Pancreas (tissue), 10 donors: ENCODE measurements at regions not wholly inside any gene's neighbourhood (a gene's known extent, or its start where the extent isn't known, plus 50 kb on each side); places are given as distances from the start of the nearest gene placed in this dataset.
"Not testable (repeated sequence)": the region's sequence is repeated elsewhere in the genome, so short reads cannot be mapped to it uniquely, and the experiment has no call there.

Experiments used
- ATAC-seq, 4 donors: fragments of 200-7000 bp; cut with Tn5 transposase; one replicate each; pipeline versions ENCODE4 v1.8.0 to v1.9.1; 2020; ENCODE audit warnings: mild to moderate bottlenecking in 4 of 4, moderate library complexity in 4 of 4
- DNase-seq, 6 donors: peaks; one replicate each; pipeline ENCODE4 v3.0.0-alpha.2; 2020
- FAIRE-seq: peaks from 2 replicates; lab custom pipeline; 2012; peaks lifted over from hg19 to GRCh38; lab: Jason Lieb, UNC
- H3K27ac ChIP-seq, 4 donors: fragments of 200-600 bp; sonication (generic); 1 replicate in 3 of 4; 2 replicates in 1 of 4; pipeline versions ENCODE4 v1.5.0 to v1.8.0; 2020
- H3K27me3 ChIP-seq, 4 donors: fragments of 200-600 bp; one replicate each; pipeline ENCODE4 v1.8.0; 2021
- H3K36me3 ChIP-seq, 3 donors: fragments of 200-600 bp; sonication (generic) in 1 of 3; one replicate each; pipeline versions ENCODE4 v1.5.0 to v1.8.0; 2020 to 2021
- H3K4me1 ChIP-seq, 3 donors: fragments of 200-600 bp; one replicate each; pipeline ENCODE4 v1.8.0; 2021
- H3K4me3 ChIP-seq, 4 donors: fragments of 200-600 bp; sonication (generic) in 2 of 4; one replicate each; pipeline versions ENCODE4 v1.5.0 to v1.8.0; 2020 to 2021
- H3K9me3 ChIP-seq, 4 donors: fragments of 200-600 bp; one replicate each; pipeline ENCODE4 v1.8.0; 2021
- CTCF ChIP-seq, 4 donors: fragments of 200-600 bp; sonication (generic) in 3 of 4; IDR thresholded peaks; one replicate each; pipeline versions ENCODE4 v1.5.0 to v1.8.0; 2021; ENCODE audit warnings: antibody characterized with exemption in 4 of 4
- WGBS, 2 donors: extraction: QIAGEN DNeasy Blood & Tissue Kit; methylation state at CpG; one replicate each; pipeline ENCODE4 v1.1.7; 2013; 5-methylcytosine and 5-hydroxymethylcytosine counted together
- intact Hi-C, 3 donors: fragments of 100-400 bp; cut with DNase I; formaldehyde crosslinking; loops; one replicate each; pipeline versions ENCODE4 v1.11.1 to v1.14.2; 2022
- donor health status: healthy with polysubstance abuse.
- donor health status: DM: no; HTN: no; CAD: no; lungs with moderate emphysema.
- donor health status: DM: no; HTN: no; CAD: no.
- donor health status: control.
- donor health status: control.
- donor health status: Bipolar disorder and iron deficiency.
- donor health status: DM: yes; HTN: yes; CAD: no.
- donor health status: DM: no; HTN: no; CAD: no.
- donor health status: DM: no; HTN: no; CAD: no.
- donor health status: DM: yes; HTN: yes; CAD: no.

- Histone ChIP-seq H3K4me1 (no peaks in the 10 kb centered on the region), H3K9me3 (no peaks in the 10 kb centered on the region), H3K36me3 (no peaks in the 10 kb centered on the region), H3K27me3 (no peaks in the 10 kb centered on the region), H3K4me3 (no peak overlapping the region), H3K27ac (no peak overlapping the region)
- FAIRE-seq (no peak), DNase-seq (no peak), ATAC-seq (no peak)
- intact Hi-C loops = no loop called here
- TF ChIP-seq CTCF (IDR thresholded peaks at IDR 0.05) = no peak
- 61 to 69% methylated on average over 2 of the region's 2 CpGs for WGBS, 2 donors
Observed at GRCh38 chr7:11274074-11274473, 300.4 kb downstream of the PHF14 start.

DNA sequence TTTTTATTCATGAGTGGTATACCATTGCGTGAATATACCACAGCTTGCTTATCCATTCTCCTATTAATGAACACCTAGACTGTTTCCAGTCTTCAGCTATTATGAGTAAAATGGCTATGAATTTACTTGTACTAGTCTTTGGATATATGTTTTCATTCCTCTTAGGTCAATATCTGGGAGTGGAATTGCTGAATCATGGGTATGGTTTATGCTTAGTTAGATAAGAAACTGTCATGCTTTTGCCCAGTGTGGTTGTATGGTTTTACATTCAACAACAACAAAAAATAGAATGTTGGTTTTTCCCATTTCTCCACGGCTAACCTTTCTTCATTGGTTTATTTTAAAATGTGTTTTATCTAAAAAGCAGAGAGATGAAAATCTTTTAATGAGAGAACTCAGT, 308.3 kb downstream of the PHF14 start:
- TF ChIP-seq CTCF (IDR thresholded peaks at IDR 0.05) = no peak
- 54 to 61% methylated on average over 2 of the region's 2 CpGs for WGBS, 2 donors
- no peaks in the 10 kb centered on the region for H3K27me3 ChIP-seq
- FAIRE-seq (no peak), DNase-seq (no peak), ATAC-seq (no peak)
- H3K9me3 ChIP-seq = no peaks in the 10 kb centered on the region
- intact Hi-C loops = no loop called here
- H3K4me3 ChIP-seq = no peak overlapping the region
- no peaks in the 10 kb centered on the region for H3K36me3 ChIP-seq
- H3K27ac ChIP-seq = no peak overlapping the region
- no peaks in the 10 kb centered on the region for H3K4me1 ChIP-seq

DNA sequence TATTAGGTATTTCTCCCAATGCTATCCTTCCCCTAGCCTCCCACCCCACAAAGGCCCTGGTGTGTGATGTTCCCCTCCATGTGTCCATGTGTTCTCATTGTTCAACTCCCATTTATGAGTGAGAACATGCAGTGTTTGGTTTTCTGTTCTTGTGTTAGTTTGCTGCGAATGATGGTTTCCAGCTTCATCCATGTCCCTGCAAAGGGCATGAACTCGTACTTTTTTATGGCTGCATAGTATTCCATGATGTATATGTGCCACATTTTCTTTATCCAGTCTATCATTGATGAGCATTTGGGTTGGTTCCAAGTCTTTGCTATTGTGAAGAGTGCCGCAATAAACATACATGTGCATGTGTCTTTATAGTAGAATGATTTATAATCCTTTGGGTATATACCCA, 309.9 kb downstream of the PHF14 start:
- H3K4me3 ChIP-seq, H3K4me1 ChIP-seq, H3K27me3 ChIP-seq, H3K27ac ChIP-seq, DNase-seq, intact Hi-C loops, H3K9me3 ChIP-seq, FAIRE-seq, H3K36me3 ChIP-seq, ATAC-seq: not testable (repeated sequence)
- WGBS, 2 donors = 75 to 78% methylated on average over 3 of the region's 3 CpGs

DNA sequence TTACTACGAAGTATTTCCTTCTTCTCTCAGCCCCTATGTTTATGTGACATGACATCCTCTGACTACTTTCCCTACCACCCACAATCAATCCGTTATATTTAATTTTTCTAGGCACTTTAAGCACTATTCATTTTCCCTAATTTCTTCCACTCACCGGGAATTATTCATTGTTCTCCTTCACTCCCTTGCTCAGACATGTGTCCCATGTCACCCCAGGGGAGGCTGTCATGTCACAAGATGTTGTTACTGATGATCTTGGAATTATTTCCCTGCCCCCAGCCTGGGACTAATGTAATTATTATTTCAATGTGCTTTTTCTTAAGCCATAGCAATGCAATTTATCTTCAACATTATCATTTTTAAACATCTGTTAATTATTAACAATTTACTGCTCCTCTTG, 317.2 kb downstream of the PHF14 start:
- WGBS, 2 donors = 49 to 51% methylated on average over 3 of the region's 3 CpGs
- no peak for TF ChIP-seq CTCF (IDR thresholded peaks at IDR 0.05)
- FAIRE-seq = no peak
- H3K36me3 ChIP-seq = peaks cover 0 to 2% (median 0%) of the 10 kb centered on the region in 3 donors
- ATAC-seq = no peak
- DNase-seq = no peak
- H3K27me3 ChIP-seq = no peaks in the 10 kb centered on the region
- intact Hi-C loops = no loop called here
- no peaks in the 10 kb centered on the region for H3K4me1 ChIP-seq
- H3K27ac ChIP-seq = no peak overlapping the region
- H3K4me3 ChIP-seq = no peak overlapping the region
- no peaks in the 10 kb centered on the region for H3K9me3 ChIP-seq

DNA sequence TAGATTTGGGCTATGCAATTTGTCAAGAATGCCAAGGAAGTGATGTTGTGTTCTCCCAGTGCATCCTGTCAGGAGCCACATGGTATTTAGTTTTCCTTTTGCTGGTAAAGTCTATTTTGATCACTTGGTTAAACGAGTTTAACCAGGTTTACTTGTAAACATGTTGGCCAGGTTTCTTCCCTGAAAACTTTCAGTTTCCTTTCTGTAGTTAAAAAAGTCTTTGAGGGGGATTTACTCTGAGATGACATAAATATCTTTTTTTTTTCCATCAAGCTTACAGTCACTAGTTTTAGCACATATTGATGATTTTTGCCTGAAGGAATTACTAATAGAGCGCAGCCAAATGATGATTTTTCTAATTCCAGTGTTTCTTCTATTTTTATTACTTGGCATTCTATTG, 320.5 kb downstream of the PHF14 start:
- intact Hi-C loops = no loop called here
- no peak overlapping the region for H3K27ac ChIP-seq
- no peak for TF ChIP-seq CTCF (IDR thresholded peaks at IDR 0.05)
- no peaks in the 10 kb centered on the region for H3K9me3 ChIP-seq
- FAIRE-seq (no peak), ATAC-seq (no peak), DNase-seq (no peak)
- H3K4me3 ChIP-seq = no peak overlapping the region
- peaks cover 0 to 2% (median 0%) of the 10 kb centered on the region in 3 donors for H3K36me3 ChIP-seq
- H3K27me3 ChIP-seq = no peaks in the 10 kb centered on the region
- no peaks in the 10 kb centered on the region for H3K4me1 ChIP-seq
- 61 to 69% methylated on average over 2 of the region's 2 CpGs for WGBS, 2 donors

DNA sequence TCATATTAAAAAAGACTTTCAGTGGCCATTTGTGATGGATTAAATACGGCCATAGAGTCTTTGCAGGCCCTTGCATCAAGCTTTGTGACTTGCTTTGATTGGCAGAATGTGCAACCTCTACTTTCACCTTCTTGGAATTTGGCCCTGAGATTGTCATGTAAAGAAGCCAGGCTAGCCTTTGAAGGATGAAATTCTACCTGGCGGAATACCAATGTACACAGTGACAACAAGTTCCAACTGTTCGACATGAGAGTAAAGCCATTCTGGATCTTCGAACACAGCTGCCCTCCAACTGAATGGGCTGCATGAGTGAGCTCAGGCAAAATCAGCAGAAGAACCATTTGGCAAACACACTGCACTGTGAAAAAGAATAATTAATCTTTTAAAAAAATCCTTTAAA, 321.3 kb downstream of the PHF14 start:
- intact Hi-C loops = no loop called here
- WGBS, 2 donors = 49 to 53% methylated on average over 4 of the region's 4 CpGs
- no peak for TF ChIP-seq CTCF (IDR thresholded peaks at IDR 0.05)
- ATAC-seq (no peak), FAIRE-seq (no peak), DNase-seq (no peak)
- no peak overlapping the region for H3K27ac ChIP-seq
- H3K27me3 ChIP-seq = no peaks in the 10 kb centered on the region
- no peaks in the 10 kb centered on the region for H3K9me3 ChIP-seq
- H3K4me3 ChIP-seq = no peak overlapping the region
- peaks cover 0 to 2% (median 0%) of the 10 kb centered on the region in 3 donors for H3K36me3 ChIP-seq
- H3K4me1 ChIP-seq = no peaks in the 10 kb centered on the region
